HEK293 (cell line): ENCODE measurements at regions not wholly inside any gene's neighbourhood (a gene's known extent, or its start where the extent isn't known, plus 50 kb on each side); places are given as distances from the start of the nearest gene placed in this dataset.

Source experiments
- CTCF ChIA-PET: fragments of 350-600 bp; formaldehyde crosslinking; extraction: SDS; loops from one replicate; lab custom pipeline; 2021; ENCODE audit warnings: antibody characterized with exemption; lab: Yijun Ruan, JAX
- POLR2A ChIA-PET: fragments of 300-600 bp; formaldehyde crosslinking; extraction: SDS; loops from one replicate; lab custom pipeline; 2020; ENCODE audit warnings: antibody characterized with exemption, inconsistent platforms; lab: Yijun Ruan, JAX
- H3K27ac ChIP-seq: fragments of 200-500 bp; sonication (Bioruptor generic); 2 replicates; pipeline ENCODE4 v1.5.1; 2014; ENCODE audit warnings: low read depth, low read length, control low read depth, inconsistent platforms; ENCODE audit errors: extremely low read depth
- H3K36me3 ChIP-seq, 2 experiments: fragments of 200-500 bp in 1 of 2; sonication (Bioruptor generic) in 1 of 2; 1 replicate in 1 of 2; 2 replicates in 1 of 2; pipeline ENCODE4 v1.5.1; 2014 to 2017; ENCODE audit warnings: inconsistent platforms in 2 of 2, low read length in 2 of 2; ENCODE audit not compliant: control insufficient read depth in 2 of 2, insufficient read depth in 1 of 2
- H3K4me1 ChIP-seq: fragments of 200-500 bp; sonication (Bioruptor generic); 2 replicates; pipeline ENCODE4 v1.5.1; 2014; ENCODE audit warnings: mild to moderate bottlenecking, low read length, inconsistent platforms; ENCODE audit not compliant: control insufficient read depth, insufficient read depth
- H3K4me3 ChIP-seq: 2 replicates; pipeline ENCODE4 v1.5.1; 2011; ENCODE audit warnings: low read depth, mild to moderate bottlenecking, control low read depth, low read length, moderate library complexity
- H3K9me3 ChIP-seq: fragments of 200-500 bp; sonication (Bioruptor generic); 2 replicates; pipeline ENCODE4 v1.5.1; 2014; ENCODE audit warnings: low read depth, low read length, inconsistent platforms; ENCODE audit not compliant: control insufficient read depth, insufficient read depth
- GLIS1 ChIP-seq: fragments of 450-650 bp; formaldehyde crosslinking; IDR thresholded peaks from 2 replicates; pipeline ENCODE4 v1.5.1; 2016; ENCODE audit warnings: missing biosample characterization, missing genetic modification characterization
- HOXC10 ChIP-seq: sonication (generic); formaldehyde crosslinking; IDR thresholded peaks from 2 replicates; pipeline ENCODE4 v1.8.1; 2023; ENCODE audit warnings: mild to moderate bottlenecking, missing genetic modification reagents
- HOXD13 ChIP-seq: sonication (generic); formaldehyde crosslinking; IDR thresholded peaks from 2 replicates; pipeline ENCODE4 v1.8.0; 2022; ENCODE audit warnings: missing genetic modification reagents, borderline replicate concordance
- KLF10 ChIP-seq: fragments of 450-650 bp; IDR thresholded peaks from 2 replicates; pipeline ENCODE4 v1.5.1; 2018; ENCODE audit warnings: missing biosample characterization, mild to moderate bottlenecking, missing genetic modification characterization
- MEIS1 ChIP-seq: sonication (generic); formaldehyde crosslinking; IDR thresholded peaks from 2 replicates; pipeline ENCODE4 v1.8.1; 2022; ENCODE audit warnings: missing genetic modification reagents, mild to moderate bottlenecking, borderline replicate concordance
- OSR2 ChIP-seq: fragments of 450-650 bp; formaldehyde crosslinking; IDR thresholded peaks from 2 replicates; pipeline ENCODE4 v1.5.1; 2016; ENCODE audit warnings: missing biosample characterization, missing genetic modification characterization
- SCRT2 ChIP-seq: fragments of 450-650 bp; formaldehyde crosslinking; IDR thresholded peaks from 2 replicates; pipeline ENCODE4 v1.5.1; 2016; ENCODE audit warnings: missing biosample characterization, missing genetic modification characterization
- WT1 ChIP-seq: fragments of 450-650 bp; formaldehyde crosslinking; IDR thresholded peaks from 2 replicates; pipeline ENCODE4 v1.5.1; 2016; ENCODE audit warnings: missing biosample characterization, missing genetic modification characterization
- ZBTB8A ChIP-seq: fragments of 450-650 bp; formaldehyde crosslinking; IDR thresholded peaks from 2 replicates; pipeline ENCODE4 v1.5.1; 2016; ENCODE audit warnings: missing biosample characterization, missing genetic modification characterization
- ZFP3 ChIP-seq: fragments of 450-650 bp; formaldehyde crosslinking; IDR thresholded peaks from 2 replicates; pipeline ENCODE4 v1.5.1; 2016; ENCODE audit warnings: low read depth, missing biosample characterization, missing genetic modification characterization
- ZNF169 ChIP-seq: fragments of 450-650 bp; formaldehyde crosslinking; IDR thresholded peaks from 2 replicates; pipeline ENCODE4 v1.5.1; 2016; ENCODE audit warnings: missing biosample characterization, missing genetic modification characterization
- ZNF302 ChIP-seq: fragments of 450-650 bp; formaldehyde crosslinking; IDR thresholded peaks from 2 replicates; pipeline ENCODE4 v1.5.1; 2016; ENCODE audit warnings: missing biosample characterization, missing genetic modification characterization, low read depth
- ZNF341 ChIP-seq: fragments of 450-650 bp; formaldehyde crosslinking; IDR thresholded peaks from 2 replicates; pipeline ENCODE4; 2016; ENCODE audit warnings: low read depth, missing biosample characterization, missing genetic modification characterization
- ZNF548 ChIP-seq: fragments of 450-650 bp; formaldehyde crosslinking; IDR thresholded peaks from 2 replicates; pipeline ENCODE4 v1.5.1; 2016; ENCODE audit warnings: missing biosample characterization, missing genetic modification characterization
- ZNF596 ChIP-seq: fragments of 450-650 bp; IDR thresholded peaks from 2 replicates; pipeline ENCODE4 v1.5.0; 2018; ENCODE audit warnings: missing biosample characterization, mild to moderate bottlenecking, missing genetic modification characterization, moderate library complexity
- ZNF623 ChIP-seq: fragments of 450-650 bp; formaldehyde crosslinking; IDR thresholded peaks from 2 replicates; pipeline ENCODE4 v1.5.1; 2016; ENCODE audit warnings: missing biosample characterization, missing genetic modification characterization
- ZNF629 ChIP-seq: fragments of 450-650 bp; formaldehyde crosslinking; IDR thresholded peaks from 2 replicates; pipeline ENCODE4 v1.5.1; 2017; ENCODE audit warnings: missing biosample characterization, missing genetic modification characterization
- ZNF670 ChIP-seq: fragments of 450-650 bp; formaldehyde crosslinking; IDR thresholded peaks from 2 replicates; pipeline ENCODE4 v1.5.1; 2016; ENCODE audit warnings: missing biosample characterization, missing genetic modification characterization, low read depth
- ZNF776 ChIP-seq: fragments of 450-650 bp; formaldehyde crosslinking; IDR thresholded peaks from 2 replicates; pipeline ENCODE4 v1.5.0; 2017; ENCODE audit warnings: missing biosample characterization, missing genetic modification characterization, borderline replicate concordance
- ZSCAN16 ChIP-seq: fragments of 450-650 bp; formaldehyde crosslinking; IDR thresholded peaks from 2 replicates; pipeline ENCODE4 v1.5.1; 2016; ENCODE audit warnings: missing biosample characterization, missing genetic modification characterization
- ZSCAN23 ChIP-seq: fragments of 450-650 bp; formaldehyde crosslinking; IDR thresholded peaks from 2 replicates; pipeline ENCODE4 v1.5.1; 2016; ENCODE audit warnings: missing biosample characterization, missing genetic modification characterization
- TF ChIP-seq, protein P1 (sequence below): fragments of 450-650 bp; formaldehyde crosslinking; IDR thresholded peaks from 2 replicates; pipeline ENCODE4 v1.5.1; 2016; ENCODE audit warnings: missing biosample characterization, missing genetic modification characterization, low read depth
- TF ChIP-seq, protein P2 (sequence below): fragments of 450-650 bp; formaldehyde crosslinking; IDR thresholded peaks from 2 replicates; pipeline ENCODE4 v1.5.1; 2017; ENCODE audit warnings: missing biosample characterization, missing genetic modification characterization
- TF ChIP-seq, protein P3 (sequence below): fragments of 450-650 bp; formaldehyde crosslinking; optimal IDR thresholded peaks from 2 replicates; pipeline ENCODE3; 2016; ENCODE audit warnings: missing biosample characterization, mild to moderate bottlenecking, missing genetic modification characterization

DNA sequence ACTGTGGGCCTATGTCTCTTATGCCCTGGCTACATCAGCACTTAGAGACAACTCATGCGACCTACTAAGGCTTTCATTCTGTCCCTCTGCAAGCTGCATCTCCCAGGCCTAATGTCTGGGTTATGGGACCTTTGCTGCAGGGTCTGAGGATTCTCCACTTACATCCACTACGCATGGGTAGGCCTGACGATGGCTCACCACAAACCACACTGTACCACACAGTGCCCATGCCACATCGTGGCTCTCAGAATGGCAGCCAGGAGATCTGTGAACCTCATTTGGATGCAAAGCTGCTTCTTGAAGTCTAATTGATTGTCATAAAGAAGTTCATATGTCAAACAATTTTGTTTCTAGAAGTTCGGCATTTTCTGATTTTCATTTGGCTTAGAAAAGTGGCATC is 84.6 kb upstream of the BEND4 start:
- TF ChIP-seq GLIS1 (tag by site-specific recombination) (no peak), ZNF302 (tag by site-specific recombination) (no peak), ZSCAN23 (no peak), HOXC10 (CRISPR knock-in tag) (no peak), MEIS1 (CRISPR knock-in tag) (no peak)
- TF ChIP-seq, protein P1, sequence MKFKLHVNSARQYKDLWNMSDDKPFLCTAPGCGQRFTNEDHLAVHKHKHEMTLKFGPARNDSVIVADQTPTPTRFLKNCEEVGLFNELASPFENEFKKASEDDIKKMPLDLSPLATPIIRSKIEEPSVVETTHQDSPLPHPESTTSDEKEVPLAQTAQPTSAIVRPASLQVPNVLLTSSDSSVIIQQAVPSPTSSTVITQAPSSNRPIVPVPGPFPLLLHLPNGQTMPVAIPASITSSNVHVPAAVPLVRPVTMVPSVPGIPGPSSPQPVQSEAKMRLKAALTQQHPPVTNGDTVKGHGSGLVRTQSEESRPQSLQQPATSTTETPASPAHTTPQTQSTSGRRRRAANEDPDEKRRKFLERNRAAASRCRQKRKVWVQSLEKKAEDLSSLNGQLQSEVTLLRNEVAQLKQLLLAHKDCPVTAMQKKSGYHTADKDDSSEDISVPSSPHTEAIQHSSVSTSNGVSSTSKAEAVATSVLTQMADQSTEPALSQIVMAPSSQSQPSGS (tag by site-specific recombination), result no peak
- CTCF ChIA-PET, result interaction anchor here (0.6 kb wide), 1 partner anchor 339 kb away, joined by 3 read pairs; no protein-coding TSS in a partner anchor
- Histone ChIP-seq H3K27ac (no peak overlapping the region), H3K9me3 (no peaks in the 10 kb centered on the region), H3K4me1 (no peaks in the 10 kb centered on the region), H3K4me3 (no peak overlapping the region), H3K36me3 (no peaks in the 10 kb centered on the region)
- POLR2A ChIA-PET, result no interaction called here

DNA sequence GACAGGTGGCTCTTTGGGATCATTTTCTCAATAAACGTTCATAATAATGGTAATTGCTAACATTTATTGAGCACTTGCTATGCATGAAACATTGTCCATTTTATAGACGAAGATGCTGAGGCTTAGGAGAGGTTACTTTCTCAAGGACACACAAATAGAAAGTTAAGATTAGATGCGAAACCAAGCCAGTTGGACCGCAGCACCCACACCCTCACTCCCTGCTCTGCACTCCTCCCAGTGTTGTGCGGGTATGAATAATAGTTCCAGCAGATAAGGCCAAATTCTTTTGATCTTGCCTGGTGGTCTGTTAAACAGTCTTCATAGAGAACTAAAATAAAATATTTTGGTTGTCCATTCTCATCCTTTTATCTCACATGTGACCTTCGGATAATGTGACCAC is 85.0 kb upstream of the BEND4 start:
- POLR2A ChIA-PET, result no interaction called here
- Histone ChIP-seq H3K9me3 (no peaks in the 10 kb centered on the region), H3K4me1 (no peaks in the 10 kb centered on the region), H3K27ac (no peak overlapping the region), H3K36me3 (no peaks in the 10 kb centered on the region), H3K4me3 (no peak overlapping the region)
- CTCF ChIA-PET, result no interaction called here
- no peak for TF ChIP-seq ZNF548 (tag by site-specific recombination)
- TF ChIP-seq ZSCAN16 (tag by site-specific recombination), result no peak
- no peak for TF ChIP-seq ZBTB8A (tag by site-specific recombination)
- TF ChIP-seq, protein P2, sequence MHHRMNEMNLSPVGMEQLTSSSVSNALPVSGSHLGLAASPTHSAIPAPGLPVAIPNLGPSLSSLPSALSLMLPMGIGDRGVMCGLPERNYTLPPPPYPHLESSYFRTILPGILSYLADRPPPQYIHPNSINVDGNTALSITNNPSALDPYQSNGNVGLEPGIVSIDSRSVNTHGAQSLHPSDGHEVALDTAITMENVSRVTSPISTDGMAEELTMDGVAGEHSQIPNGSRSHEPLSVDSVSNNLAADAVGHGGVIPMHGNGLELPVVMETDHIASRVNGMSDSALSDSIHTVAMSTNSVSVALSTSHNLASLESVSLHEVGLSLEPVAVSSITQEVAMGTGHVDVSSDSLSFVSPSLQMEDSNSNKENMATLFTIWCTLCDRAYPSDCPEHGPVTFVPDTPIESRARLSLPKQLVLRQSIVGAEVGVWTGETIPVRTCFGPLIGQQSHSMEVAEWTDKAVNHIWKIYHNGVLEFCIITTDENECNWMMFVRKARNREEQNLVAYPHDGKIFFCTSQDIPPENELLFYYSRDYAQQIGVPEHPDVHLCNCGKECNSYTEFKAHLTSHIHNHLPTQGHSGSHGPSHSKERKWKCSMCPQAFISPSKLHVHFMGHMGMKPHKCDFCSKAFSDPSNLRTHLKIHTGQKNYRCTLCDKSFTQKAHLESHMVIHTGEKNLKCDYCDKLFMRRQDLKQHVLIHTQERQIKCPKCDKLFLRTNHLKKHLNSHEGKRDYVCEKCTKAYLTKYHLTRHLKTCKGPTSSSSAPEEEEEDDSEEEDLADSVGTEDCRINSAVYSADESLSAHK (tag by site-specific recombination), result no peak
- no peak for TF ChIP-seq SCRT2 (tag by site-specific recombination)
- no peak for TF ChIP-seq ZNF169 (tag by site-specific recombination)
- no peak for TF ChIP-seq ZNF629 (tag by site-specific recombination)
- TF ChIP-seq, protein P3, sequence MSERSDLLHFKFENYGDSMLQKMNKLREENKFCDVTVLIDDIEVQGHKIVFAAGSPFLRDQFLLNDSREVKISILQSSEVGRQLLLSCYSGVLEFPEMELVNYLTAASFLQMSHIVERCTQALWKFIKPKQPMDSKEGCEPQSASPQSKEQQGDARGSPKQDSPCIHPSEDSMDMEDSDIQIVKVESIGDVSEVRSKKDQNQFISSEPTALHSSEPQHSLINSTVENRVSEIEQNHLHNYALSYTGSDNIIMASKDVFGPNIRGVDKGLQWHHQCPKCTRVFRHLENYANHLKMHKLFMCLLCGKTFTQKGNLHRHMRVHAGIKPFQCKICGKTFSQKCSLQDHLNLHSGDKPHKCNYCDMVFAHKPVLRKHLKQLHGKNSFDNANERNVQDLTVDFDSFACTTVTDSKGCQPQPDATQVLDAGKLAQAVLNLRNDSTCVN (tag by site-specific recombination), result no peak
- no peak for TF ChIP-seq ZNF776 (tag by site-specific recombination)
- no peak for TF ChIP-seq HOXD13 (CRISPR knock-in tag)
- TF ChIP-seq ZNF670 (tag by site-specific recombination), result no peak
- no peak for TF ChIP-seq WT1 (tag by site-specific recombination)
- no peak for TF ChIP-seq ZNF623 (tag by site-specific recombination)
- TF ChIP-seq ZFP3 (tag by site-specific recombination), result no peak
- TF ChIP-seq ZNF596 (tag by site-specific recombination), result no peak
- TF ChIP-seq KLF10, result no peak
- TF ChIP-seq ZNF341 (tag by site-specific recombination), result no peak
- TF ChIP-seq OSR2 (tag by site-specific recombination), result no peak
